ENCODE measurements at regions not wholly inside any gene's neighbourhood (a gene's known extent, or its start where the extent isn't known, plus 50 kb on each side); places are given as distances from the start of the nearest gene placed in this dataset.

DNA sequence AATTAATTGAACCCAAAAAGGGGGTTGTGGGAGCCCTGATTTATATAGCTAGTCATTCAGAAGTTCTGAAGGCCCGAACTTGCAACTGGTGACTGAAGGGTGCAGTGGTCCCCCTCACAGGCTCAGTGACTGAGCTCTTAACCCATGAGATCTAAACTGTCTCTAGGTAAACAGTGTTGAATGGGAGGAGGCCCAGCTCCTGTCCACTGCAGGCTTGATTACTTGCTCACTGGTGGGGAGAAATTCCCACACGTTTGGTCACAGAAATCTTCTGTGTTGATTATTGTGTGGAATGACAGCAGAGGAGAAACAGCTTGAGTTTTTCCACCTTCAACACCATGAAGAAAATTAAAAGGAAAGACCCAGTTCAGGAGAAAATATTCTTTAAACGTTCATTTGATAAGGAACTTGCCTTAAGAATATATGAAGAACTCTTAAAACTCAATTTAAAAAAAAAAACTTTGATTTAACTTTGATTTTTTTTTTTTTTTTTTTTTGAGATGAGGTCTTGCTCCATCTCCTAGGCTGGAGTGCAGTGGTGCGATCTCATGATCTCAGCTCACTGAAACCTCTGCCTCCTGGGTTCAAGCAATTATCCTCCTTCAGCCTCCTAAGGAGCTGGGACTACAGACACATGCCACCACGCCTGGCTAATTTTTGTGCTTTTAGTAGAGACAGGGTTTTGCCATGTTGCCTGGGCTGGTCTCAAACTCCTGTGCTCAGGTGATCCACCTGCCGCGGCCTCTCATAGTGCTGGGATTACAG, 249.3 kb downstream of the UQCRFS1 start:
- DNase-seq (ENCODE audit: low spot score) = no peak
- no peaks in the 10 kb centered on the region for H3K4me1 Mint-ChIP-seq (ENCODE audit: unreplicated experiment)
- TF ChIP-seq, protein P1, sequence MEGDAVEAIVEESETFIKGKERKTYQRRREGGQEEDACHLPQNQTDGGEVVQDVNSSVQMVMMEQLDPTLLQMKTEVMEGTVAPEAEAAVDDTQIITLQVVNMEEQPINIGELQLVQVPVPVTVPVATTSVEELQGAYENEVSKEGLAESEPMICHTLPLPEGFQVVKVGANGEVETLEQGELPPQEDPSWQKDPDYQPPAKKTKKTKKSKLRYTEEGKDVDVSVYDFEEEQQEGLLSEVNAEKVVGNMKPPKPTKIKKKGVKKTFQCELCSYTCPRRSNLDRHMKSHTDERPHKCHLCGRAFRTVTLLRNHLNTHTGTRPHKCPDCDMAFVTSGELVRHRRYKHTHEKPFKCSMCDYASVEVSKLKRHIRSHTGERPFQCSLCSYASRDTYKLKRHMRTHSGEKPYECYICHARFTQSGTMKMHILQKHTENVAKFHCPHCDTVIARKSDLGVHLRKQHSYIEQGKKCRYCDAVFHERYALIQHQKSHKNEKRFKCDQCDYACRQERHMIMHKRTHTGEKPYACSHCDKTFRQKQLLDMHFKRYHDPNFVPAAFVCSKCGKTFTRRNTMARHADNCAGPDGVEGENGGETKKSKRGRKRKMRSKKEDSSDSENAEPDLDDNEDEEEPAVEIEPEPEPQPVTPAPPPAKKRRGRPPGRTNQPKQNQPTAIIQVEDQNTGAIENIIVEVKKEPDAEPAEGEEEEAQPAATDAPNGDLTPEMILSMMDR (IDR thresholded peaks at IDR 0.05; ENCODE audit: unreplicated experiment) = no peak

DNA sequence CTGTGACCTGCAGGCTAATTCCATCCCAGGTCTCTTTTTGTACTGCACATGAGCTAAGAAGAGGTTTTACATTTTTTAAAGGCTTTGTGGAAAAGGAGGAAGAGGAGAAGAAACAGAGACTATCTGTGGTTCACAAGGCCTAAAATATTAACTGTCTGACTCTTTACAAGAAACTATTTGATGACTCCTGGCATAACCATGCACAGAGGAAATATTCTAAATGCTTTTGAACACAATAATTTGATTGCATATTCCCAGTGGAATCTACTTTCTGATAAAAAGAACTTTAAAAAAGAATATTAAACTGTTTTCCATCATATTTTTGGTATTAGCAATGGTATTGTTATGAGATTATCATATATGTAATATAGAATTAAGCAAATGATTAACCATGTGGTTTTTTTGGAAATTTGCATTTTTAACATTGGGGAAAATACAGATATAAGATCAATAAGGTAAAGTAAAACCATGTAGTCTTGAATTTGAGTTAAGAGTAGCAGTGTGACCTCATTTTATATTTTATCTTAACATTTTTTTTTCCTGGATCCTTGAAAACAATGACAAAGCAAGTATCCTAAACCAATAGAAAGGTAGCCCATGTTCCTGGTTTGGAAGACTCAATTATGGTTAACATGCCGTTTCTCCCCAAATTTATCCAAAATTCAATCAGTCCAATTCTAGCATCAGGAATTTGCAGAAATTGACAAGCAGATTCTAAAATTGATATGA, 251.0 kb downstream of the UQCRFS1 start:
- Mint-ChIP-seq H3K36me3 (ENCODE audit: low read depth, unreplicated experiment) (no peaks in the 10 kb centered on the region), H3K4me1 (ENCODE audit: unreplicated experiment) (no peaks in the 10 kb centered on the region), H3K27me3 (ENCODE audit: unreplicated experiment) (no peaks in the 10 kb centered on the region), H3K9me3 (ENCODE audit: unreplicated experiment) (no peaks in the 10 kb centered on the region), H3K4me3 (ENCODE audit: unreplicated experiment) (no peak overlapping the region), H3K27ac (ENCODE audit: unreplicated experiment) (no peak overlapping the region)
- TF ChIP-seq, protein P1 (IDR thresholded peaks at IDR 0.05; ENCODE audit: unreplicated experiment) = no peak
- no peak for DNase-seq (ENCODE audit: low spot score)

More for the DNA sequence above, 249.3 kb downstream of the UQCRFS1 start:
- no peaks in the 10 kb centered on the region for H3K27me3 Mint-ChIP-seq (ENCODE audit: unreplicated experiment)
- H3K9me3 Mint-ChIP-seq (ENCODE audit: unreplicated experiment) = no peaks in the 10 kb centered on the region
- H3K36me3 Mint-ChIP-seq (ENCODE audit: low read depth, unreplicated experiment) = no peaks in the 10 kb centered on the region
- H3K27ac Mint-ChIP-seq (ENCODE audit: unreplicated experiment) = no peak overlapping the region
- no peak overlapping the region for H3K4me3 Mint-ChIP-seq (ENCODE audit: unreplicated experiment)

DNA sequence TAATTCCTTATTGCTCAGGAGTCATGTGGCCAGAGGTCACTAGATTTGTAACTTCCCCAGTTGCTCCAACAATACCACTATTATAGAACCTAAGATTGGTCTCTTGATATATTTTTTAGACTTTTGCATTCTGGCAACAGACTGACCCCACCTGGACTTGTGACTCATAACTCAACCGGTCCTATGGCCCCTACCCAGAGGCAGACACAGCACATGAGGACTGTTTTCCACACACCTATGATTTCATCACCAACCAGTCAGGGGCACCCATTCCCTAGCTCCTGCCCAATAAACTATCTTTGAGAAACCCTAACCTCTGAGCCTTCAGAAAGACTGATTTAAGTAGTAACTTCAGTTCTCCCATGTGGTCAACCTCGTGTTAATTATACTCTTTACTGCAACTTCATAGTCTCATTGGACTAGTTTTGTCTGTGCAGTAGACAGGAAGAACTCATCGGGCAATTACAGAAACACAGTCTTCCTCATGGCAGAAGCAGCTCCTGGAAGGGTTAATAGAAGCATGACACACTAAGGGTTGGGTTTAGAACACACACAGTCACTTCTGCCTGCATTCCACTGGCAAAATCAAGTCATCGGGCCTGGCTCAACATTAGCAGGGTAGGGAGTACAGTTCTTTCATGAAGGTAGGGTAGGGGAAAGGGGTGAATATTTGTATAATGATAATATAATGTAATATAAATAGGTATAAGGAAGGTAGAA, 251.8 kb downstream of the UQCRFS1 start:
- Mint-ChIP-seq H3K4me1 (ENCODE audit: unreplicated experiment) (no peaks in the 10 kb centered on the region), H3K4me3 (ENCODE audit: unreplicated experiment) (no peak overlapping the region), H3K27me3 (ENCODE audit: unreplicated experiment) (no peaks in the 10 kb centered on the region), H3K9me3 (ENCODE audit: unreplicated experiment) (no peaks in the 10 kb centered on the region), H3K27ac (ENCODE audit: unreplicated experiment) (no peak overlapping the region), H3K36me3 (ENCODE audit: low read depth, unreplicated experiment) (no peaks in the 10 kb centered on the region)
- no peak for DNase-seq (ENCODE audit: low spot score)
- TF ChIP-seq, protein P1 (IDR thresholded peaks at IDR 0.05; ENCODE audit: unreplicated experiment) = no peak

DNA sequence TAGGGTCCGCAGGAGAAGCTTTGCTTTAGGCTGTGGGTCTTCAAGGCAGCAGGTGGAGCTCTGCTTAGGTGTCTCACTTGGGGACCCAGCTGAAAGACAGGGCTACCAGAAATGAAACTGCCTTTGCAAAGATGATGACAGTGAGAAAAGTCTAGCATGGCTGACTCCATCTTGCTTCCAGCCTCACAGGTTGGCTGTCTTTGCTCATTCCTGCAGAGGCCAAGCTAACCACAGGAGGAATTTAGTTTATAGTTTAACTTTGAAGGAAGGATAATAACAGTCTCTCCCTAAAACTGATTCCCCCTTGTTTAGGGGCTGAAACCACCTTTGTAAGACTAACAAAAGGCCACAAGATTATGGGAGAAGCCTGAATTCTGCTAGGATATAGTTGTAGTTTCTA, 252.4 kb downstream of the UQCRFS1 start:
- Mint-ChIP-seq H3K36me3 (ENCODE audit: low read depth, unreplicated experiment) (no peaks in the 10 kb centered on the region), H3K4me1 (ENCODE audit: unreplicated experiment) (no peaks in the 10 kb centered on the region), H3K4me3 (ENCODE audit: unreplicated experiment) (no peak overlapping the region), H3K9me3 (ENCODE audit: unreplicated experiment) (no peaks in the 10 kb centered on the region), H3K27ac (ENCODE audit: unreplicated experiment) (no peak overlapping the region), H3K27me3 (ENCODE audit: unreplicated experiment) (no peaks in the 10 kb centered on the region)
- TF ChIP-seq, protein P1 (IDR thresholded peaks at IDR 0.05; ENCODE audit: unreplicated experiment) = no peak
- no peak for DNase-seq (ENCODE audit: low spot score)
